H1 (cell line): ENCODE measurements at regions not wholly inside any gene's neighbourhood (a gene's known extent, or its start where the extent isn't known, plus 50 kb on each side); places are given as distances from the start of the nearest gene placed in this dataset.

Experiments used
- CTCF ChIA-PET: fragments of 300-600 bp; sonication (Branson Sonifier 250); formaldehyde crosslinking; loops from one replicate; lab custom pipeline; 2021; ENCODE audit not compliant: partially characterized antibody; lab: Charles Lee
- POLR2A ChIA-PET: fragments of 300-600 bp; sonication (Branson Sonifier 250); formaldehyde crosslinking; loops from one replicate; lab custom pipeline; 2021; ENCODE audit warnings: inconsistent platforms; ENCODE audit not compliant: partially characterized antibody; lab: Charles Lee
- DNase-seq, 2 experiments: peaks; one replicate each; pipeline versions ENCODE4 v3.0.0 to v3.0.0-alpha.2; 2010 to 2022; ENCODE audit warnings: low spot score in 2 of 2, low read depth in 1 of 2, mixed read lengths in 1 of 2
- FAIRE-seq: peaks from 2 replicates; lab custom pipeline; 2011; peaks lifted over from hg19 to GRCh38; lab: Jason Lieb, UNC
- H2AFZ ChIP-seq: 2 replicates; pipeline ENCODE4 v1.8.1; 2012; ENCODE audit warnings: low read length, inconsistent platforms
- H2AK5ac ChIP-seq: 2 replicates; pipeline ENCODE4 v1.6.1; 2013; ENCODE audit warnings: low read depth, low read length
- H2BK120ac ChIP-seq: replicated peaks from 2 replicates; pipeline ENCODE3; 2013; ENCODE audit warnings: low read depth, low read length, inconsistent platforms
- H2BK12ac ChIP-seq: 2 replicates; pipeline ENCODE4 v1.6.1; 2013; ENCODE audit warnings: low read depth, low read length
- H2BK15ac ChIP-seq: 2 replicates; pipeline ENCODE4 v1.6.1; 2013; ENCODE audit warnings: low read length
- H2BK20ac ChIP-seq: 2 replicates; pipeline ENCODE4 v1.6.1; 2013; ENCODE audit warnings: low read length
- H2BK5ac ChIP-seq: 2 replicates; pipeline ENCODE4 v1.6.1; 2013; ENCODE audit warnings: low read depth, low read length
- H3K14ac ChIP-seq: 2 replicates; pipeline ENCODE4 v1.6.1; 2013; ENCODE audit warnings: inconsistent platforms; ENCODE audit not compliant: insufficient read length
- H3K18ac ChIP-seq: 2 replicates; pipeline ENCODE4 v1.6.1; 2013; ENCODE audit warnings: low read length; ENCODE audit errors: extremely low read depth
- H3K23ac ChIP-seq: 2 replicates; pipeline ENCODE4 v1.6.1; 2013; ENCODE audit warnings: inconsistent platforms; ENCODE audit not compliant: insufficient read length
- H3K23me2 ChIP-seq: 2 replicates; pipeline ENCODE4 v1.6.1; 2013; ENCODE audit warnings: low read depth, low read length
- H3K27ac ChIP-seq: 2 replicates; pipeline ENCODE4 v1.6.1; 2011; ENCODE audit warnings: low read depth, low read length, inconsistent platforms
- H3K27me3 ChIP-seq, 4 experiments: replicated peaks in 1 of 4; 1 replicate in 1 of 4; 2 replicates in 3 of 4; pipeline versions ENCODE4 v1.6.1 to v1.8.1; 2011 to 2013; ENCODE audit warnings: low read length in 3 of 4, mild to moderate bottlenecking in 3 of 4, inconsistent platforms in 2 of 4, mixed read lengths in 2 of 4, moderate library complexity in 1 of 4; ENCODE audit not compliant: control insufficient read depth in 3 of 4, insufficient read depth in 3 of 4; ENCODE audit errors: extremely low read depth in 1 of 4
- H3K36me3 ChIP-seq, 4 experiments: 2 replicates each; pipeline versions ENCODE4 v1.6.1 to v1.8.1; 2011 to 2013; ENCODE audit warnings: mild to moderate bottlenecking in 4 of 4, low read length in 3 of 4, moderate library complexity in 2 of 4, control low read depth in 1 of 4, inconsistent platforms in 1 of 4; ENCODE audit not compliant: insufficient read depth in 4 of 4, control insufficient read depth in 2 of 4
- H3K4ac ChIP-seq: replicated peaks from 2 replicates; pipeline ENCODE3; 2013; ENCODE audit warnings: low read length, low read depth, mixed read lengths, inconsistent platforms; ENCODE audit not compliant: insufficient read length
- H3K4me1 ChIP-seq, 4 experiments: replicated peaks in 1 of 4; 1 replicate in 1 of 4; 2 replicates in 3 of 4; pipeline versions ENCODE4 v1.6.1 to v1.8.1; 2011 to 2013; ENCODE audit warnings: low read length in 3 of 4, inconsistent platforms in 2 of 4, mixed read lengths in 1 of 4; ENCODE audit not compliant: insufficient read depth in 4 of 4, control insufficient read depth in 3 of 4
- H3K4me2 ChIP-seq, 2 experiments: 2 replicates each; pipeline versions ENCODE4 v1.6.1 to v1.8.1; 2011 to 2013; ENCODE audit warnings: low read depth in 2 of 2, low read length in 2 of 2, control low read depth in 1 of 2, inconsistent platforms in 1 of 2, mild to moderate bottlenecking in 1 of 2; ENCODE audit not compliant: insufficient read depth in 1 of 2
- H3K4me3 ChIP-seq, 4 experiments: fragments of 200-600, 300-600 bp in 1 of 4; sonication (generic), shearing (Covaris generic), sonication (Bioruptor Twin) in 1 of 4; 2 replicates each; pipeline versions ENCODE4 v1.5.1 to v1.8.1; 2011 to 2016; ENCODE audit warnings: low read length in 4 of 4, low read depth in 3 of 4, control low read depth in 2 of 4, inconsistent platforms in 2 of 4, mild to moderate bottlenecking in 2 of 4, mixed read lengths in 1 of 4, moderate library complexity in 1 of 4; ENCODE audit not compliant: insufficient read depth in 2 of 4; ENCODE audit errors: extremely low read depth in 1 of 4
- H3K56ac ChIP-seq: replicated peaks from 2 replicates; pipeline ENCODE3; 2013; ENCODE audit warnings: low read depth, mild to moderate bottlenecking, mixed read lengths, low read length, inconsistent platforms; ENCODE audit not compliant: insufficient read length
- H3K79me1 ChIP-seq: 2 replicates; pipeline ENCODE4 v1.6.1; 2013; ENCODE audit warnings: low read depth, low read length, control low read depth
- H3K79me2 ChIP-seq, 2 experiments: 2 replicates each; pipeline versions ENCODE4 v1.6.1 to v1.8.1; 2012 to 2013; ENCODE audit warnings: low read length in 2 of 2, mild to moderate bottlenecking in 2 of 2, inconsistent platforms in 1 of 2; ENCODE audit not compliant: insufficient read depth in 2 of 2, control insufficient read depth in 1 of 2
- H3K9ac ChIP-seq, 4 experiments: replicated peaks in 1 of 4; 1 replicate in 1 of 4; 2 replicates in 3 of 4; pipeline versions ENCODE4 v1.6.1 to v1.8.1; 2011 to 2013; ENCODE audit warnings: low read depth in 3 of 4, low read length in 3 of 4, control low read depth in 2 of 4, mild to moderate bottlenecking in 2 of 4, moderate library complexity in 2 of 4, inconsistent platforms in 1 of 4; ENCODE audit errors: extremely low read depth in 1 of 4
- H3K9me3 ChIP-seq, 2 experiments: 2 replicates each; pipeline versions ENCODE4 v1.6.1 to v1.8.1; 2012 to 2013; ENCODE audit warnings: mild to moderate bottlenecking in 2 of 2, moderate library complexity in 2 of 2, control low read depth in 1 of 2, inconsistent platforms in 1 of 2, low read depth in 1 of 2, low read length in 1 of 2, mixed read lengths in 1 of 2; ENCODE audit not compliant: insufficient read depth in 2 of 2
- H4K20me1 ChIP-seq, 2 experiments: replicated peaks in 1 of 2; 2 replicates each; pipeline versions ENCODE3 to v1.8.1; 2011 to 2013; ENCODE audit warnings: inconsistent platforms in 2 of 2, low read length in 2 of 2, mild to moderate bottlenecking in 1 of 2; ENCODE audit not compliant: insufficient read depth in 2 of 2, control insufficient read depth in 1 of 2
- H4K5ac ChIP-seq: 2 replicates; pipeline ENCODE4 v1.6.1; 2013; ENCODE audit warnings: low read length, low read depth, mixed read lengths, inconsistent platforms; ENCODE audit not compliant: insufficient read length
- H4K8ac ChIP-seq: 2 replicates; pipeline ENCODE4 v1.8.0; 2013; ENCODE audit warnings: mild to moderate bottlenecking, moderate library complexity, low read length, inconsistent platforms; ENCODE audit not compliant: insufficient read depth; ENCODE audit errors: extremely low read depth
- H4K91ac ChIP-seq: replicated peaks from 2 replicates; pipeline ENCODE3; 2013; ENCODE audit warnings: low read length, mixed read lengths, inconsistent platforms; ENCODE audit not compliant: insufficient read length
- GTF2F1 ChIP-seq: IDR thresholded peaks from 2 replicates; pipeline ENCODE4 v1.6.1; 2012; ENCODE audit warnings: low read depth, low read length, improper control_type of control experiment, borderline replicate concordance
- MAFK ChIP-seq: IDR thresholded peaks from 2 replicates; pipeline ENCODE4 v1.6.1; 2012; ENCODE audit warnings: low read depth, mild to moderate bottlenecking, improper control_type of control experiment, low read length
- WGBS, 2 experiments: shearing (Covaris generic) in 1 of 2; methylation state at CpG; one replicate each; pipeline versions ENCODE4 v1.1.6 to v1.1.7; 2013 to 2015; ENCODE audit warnings: low lambda C conversion rate in 2 of 2, mixed read lengths in 2 of 2, inconsistent platforms in 1 of 2, low coverage in 1 of 2, missing lambda C conversion rate in 1 of 2; ENCODE audit not compliant: insufficient replicate concordance in 2 of 2, insufficient coverage in 1 of 2, insufficient read length in 1 of 2; ENCODE audit errors: extremely low coverage in 1 of 2, missing lambda C conversion rate in 1 of 2; 5-methylcytosine and 5-hydroxymethylcytosine counted together

- CTCF ChIA-PET = no interaction called here
- peaks cover 5 to 26% (median 17%) of the 10 kb centered on the region in 4 experiments; a peak in 5 of 7 replicates for H3K4me1 ChIP-seq
- no peak for DNase-seq
Measured at GRCh38 chr17:34412965-34413441, 50.0 kb upstream of the CCL1 start.

More at GRCh38 chr17:34412965-34413441, 50.0 kb upstream of the CCL1 start:
- Histone ChIP-seq H3K4me2 (no peak overlapping the region; a peak in 1 of 4 replicates), H3K4ac (no peak overlapping the region), H3K27me3 (peaks cover 0 to 12% (median 8%) of the 10 kb centered on the region in 4 experiments; a peak in 6 of 7 replicates), H3K56ac (no peak overlapping the region), H3K27ac (no peak overlapping the region), H3K23ac (no peak overlapping the region), H3K9me3 (no peaks in the 10 kb centered on the region), H2AFZ (no peak overlapping the region), H3K14ac (no peak overlapping the region), H2BK120ac (no peak overlapping the region), H2AK5ac (no peak overlapping the region), H3K23me2 (peaks cover 3% of the 10 kb centered on the region; the same call in 1 of the 2 replicates), H3K36me3 (no peaks in the 10 kb centered on the region), H2BK20ac (no peak overlapping the region), H3K79me2 (no peaks in the 10 kb centered on the region), H4K5ac (no peak overlapping the region), H2BK5ac (no peak overlapping the region), H4K91ac (no peak overlapping the region), H2BK15ac (0 out of 2 replicates have a peak overlapping the region, but pooled peaks have one; percentile 1), H3K4me3 (no peak overlapping the region), H3K79me1 (no peaks in the 10 kb centered on the region), H3K18ac (no peak overlapping the region), H4K20me1 (no peaks in the 10 kb centered on the region), H3K9ac (no peak overlapping the region), H4K8ac (no peak overlapping the region), H2BK12ac (no peak overlapping the region; the same call in 1 of the 2 replicates)
- no peak for FAIRE-seq
- POLR2A ChIA-PET = no interaction called here
- WGBS, 2 experiments = 94% methylated on average over 3 of the region's 3 CpGs; no CpG with 5 or more reads in 1 of the 2 experiments
- TF ChIP-seq MAFK = peak; percentile 33; the same call in 1 of the 2 replicates
- TF ChIP-seq GTF2F1 = no peak
